T-helper 2 cell treated with Interferon-gamma antibody and Interleukin-4, amounts not matched to agents 5 μg/mL and 100 μg/mL, for 36 hours (primary cell): ENCODE measurements at regions not wholly inside any gene's neighbourhood (a gene's known extent, or its start where the extent isn't known, plus 50 kb on each side); places are given as distances from the start of the nearest gene placed in this dataset.

Source experiments
- DNase-seq: peaks from one replicate; pipeline ENCODE4 v3.0.0; 2021; ENCODE audit warnings: low spot score
- H3K27ac Mint-ChIP-seq: one replicate; pipeline ENCODE4 v1.8.0; 2021; ENCODE audit warnings: mild to moderate bottlenecking, mixed read lengths
- H3K27me3 Mint-ChIP-seq: one replicate; pipeline ENCODE4 v1.8.0; 2021; ENCODE audit warnings: low read depth, mixed read lengths
- H3K36me3 Mint-ChIP-seq: one replicate; pipeline ENCODE4 v1.8.0; 2021; ENCODE audit warnings: low read depth, mixed read lengths
- H3K4me1 Mint-ChIP-seq: one replicate; pipeline ENCODE4 v1.8.0; 2021; ENCODE audit warnings: low read depth, mixed read lengths
- H3K4me3 Mint-ChIP-seq: one replicate; pipeline ENCODE4 v1.8.0; 2022; ENCODE audit warnings: mild to moderate bottlenecking, moderate library complexity, mixed read lengths
- H3K9me3 Mint-ChIP-seq: one replicate; pipeline ENCODE4 v1.8.0; 2021; ENCODE audit warnings: mixed read lengths

GRCh38 chr2:122007577-122007976, 252.1 kb downstream of the TSN start:
- no peaks in the 10 kb centered on the region for H3K4me1 Mint-ChIP-seq
- no peaks in the 10 kb centered on the region for H3K27me3 Mint-ChIP-seq
- H3K4me3 Mint-ChIP-seq: no peak overlapping the region
- H3K27ac Mint-ChIP-seq: no peak overlapping the region
- no peaks in the 10 kb centered on the region for H3K9me3 Mint-ChIP-seq
- H3K36me3 Mint-ChIP-seq: no peaks in the 10 kb centered on the region
- DNase-seq: no peak

DNA sequence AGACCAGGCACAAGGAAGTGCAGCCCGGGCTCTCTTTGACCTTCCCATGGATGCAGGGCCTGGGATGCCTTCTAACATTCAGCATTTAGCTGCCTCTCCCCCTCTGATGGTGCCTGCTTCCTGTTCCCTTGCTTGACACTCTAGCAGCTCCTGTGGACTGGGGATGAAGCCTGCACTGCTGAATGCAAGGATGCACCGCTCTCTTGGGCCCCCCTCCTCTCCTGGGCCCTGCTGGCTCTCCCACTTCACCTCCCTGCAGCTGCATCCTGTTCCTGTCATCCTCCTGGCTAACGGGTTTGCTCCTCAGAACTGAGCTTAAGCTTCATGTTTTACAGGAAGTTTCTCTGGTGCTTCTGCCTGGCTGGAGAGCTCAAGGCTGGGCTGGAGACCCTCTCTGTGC, 254.1 kb downstream of the TSN start:
- Mint-ChIP-seq H3K27ac (no peak overlapping the region), H3K9me3 (no peaks in the 10 kb centered on the region), H3K27me3 (no peaks in the 10 kb centered on the region), H3K4me3 (no peak overlapping the region), H3K4me1 (no peaks in the 10 kb centered on the region), H3K36me3 (no peaks in the 10 kb centered on the region)
- no peak for DNase-seq

DNA sequence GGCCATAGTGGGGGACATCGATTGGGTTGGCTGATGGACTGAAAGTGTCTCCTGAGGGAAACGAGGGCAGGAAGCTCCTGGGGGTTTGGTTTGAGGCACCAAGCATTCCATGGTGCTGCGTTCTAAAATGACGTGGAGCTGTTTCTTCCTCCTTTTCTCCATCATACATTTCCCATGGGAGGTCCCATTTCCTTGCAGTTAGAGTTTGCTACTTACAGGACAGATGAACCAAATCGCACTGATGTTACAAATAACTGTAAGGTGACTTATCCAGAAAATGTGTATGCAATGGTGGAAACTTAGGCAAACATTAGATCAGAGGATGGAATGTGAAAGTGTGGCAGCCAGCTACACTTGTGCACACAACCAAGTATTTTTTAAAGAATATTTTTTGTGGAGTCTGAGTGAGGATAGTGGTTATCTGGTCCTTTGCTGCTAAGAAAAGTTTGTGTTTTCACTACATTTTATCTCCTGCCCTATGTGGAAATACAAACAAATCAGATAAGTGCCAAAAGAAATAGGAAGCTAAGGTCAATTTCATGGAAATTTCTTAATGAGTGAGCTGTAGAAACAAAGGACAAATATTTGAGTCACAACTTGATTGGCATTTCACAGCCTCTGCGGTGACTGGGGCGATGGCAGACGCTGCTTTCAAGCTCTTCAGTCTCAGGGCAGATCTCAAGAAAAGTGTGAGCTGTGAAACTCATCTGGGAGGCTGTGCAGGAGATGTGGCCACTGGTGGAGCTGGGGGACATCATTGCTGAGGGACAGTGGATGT, 256.2 kb downstream of the TSN start:
- Mint-ChIP-seq H3K27ac (no peak overlapping the region), H3K4me1 (no peaks in the 10 kb centered on the region), H3K27me3 (no peaks in the 10 kb centered on the region), H3K9me3 (no peaks in the 10 kb centered on the region), H3K36me3 (no peaks in the 10 kb centered on the region), H3K4me3 (no peak overlapping the region)
- no peak for DNase-seq

- Mint-ChIP-seq H3K36me3 (no peaks in the 10 kb centered on the region), H3K9me3 (no peaks in the 10 kb centered on the region), H3K27ac (no peak overlapping the region), H3K27me3 (peaks cover 3% of the 10 kb centered on the region), H3K4me1 (no peaks in the 10 kb centered on the region), H3K4me3 (no peak overlapping the region)
- no peak for DNase-seq
Observed at GRCh38 chr2:122018736-122019135, 263.3 kb downstream of the TSN start.

DNA sequence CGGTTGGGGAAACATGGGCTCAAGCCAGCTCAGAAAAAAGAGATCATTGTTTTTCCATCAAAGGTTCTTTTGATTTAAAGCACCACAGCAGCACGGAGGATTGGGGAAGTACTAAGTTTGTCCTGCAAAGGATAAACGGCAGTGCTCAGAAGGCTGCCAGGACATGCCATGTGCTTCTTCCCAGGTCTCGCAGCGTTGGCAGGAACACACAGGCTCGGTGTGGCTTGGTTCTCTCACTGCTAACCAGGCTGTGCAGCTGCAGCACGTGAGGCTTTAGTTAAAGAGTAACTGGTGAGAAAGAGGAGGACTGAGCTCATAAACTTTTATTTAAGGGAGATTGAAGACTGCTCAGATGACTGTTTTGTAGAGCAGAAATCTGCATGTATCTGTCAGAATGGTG, 264.3 kb downstream of the TSN start:
- H3K36me3 Mint-ChIP-seq: no peaks in the 10 kb centered on the region
- peaks cover 3% of the 10 kb centered on the region for H3K27me3 Mint-ChIP-seq
- no peaks in the 10 kb centered on the region for H3K9me3 Mint-ChIP-seq
- no peak overlapping the region for H3K4me3 Mint-ChIP-seq
- H3K4me1 Mint-ChIP-seq: no peaks in the 10 kb centered on the region
- DNase-seq: no peak
- H3K27ac Mint-ChIP-seq: no peak overlapping the region

- H3K27ac Mint-ChIP-seq: no peak overlapping the region
- no peaks in the 10 kb centered on the region for H3K36me3 Mint-ChIP-seq
- no peak for DNase-seq
- H3K4me1 Mint-ChIP-seq: no peaks in the 10 kb centered on the region
- H3K9me3 Mint-ChIP-seq: no peaks in the 10 kb centered on the region
- H3K4me3 Mint-ChIP-seq: no peak overlapping the region
- H3K27me3 Mint-ChIP-seq: peaks cover 3% of the 10 kb centered on the region
Observed at GRCh38 chr2:122020377-122020776, 264.9 kb downstream of the TSN start.

DNA sequence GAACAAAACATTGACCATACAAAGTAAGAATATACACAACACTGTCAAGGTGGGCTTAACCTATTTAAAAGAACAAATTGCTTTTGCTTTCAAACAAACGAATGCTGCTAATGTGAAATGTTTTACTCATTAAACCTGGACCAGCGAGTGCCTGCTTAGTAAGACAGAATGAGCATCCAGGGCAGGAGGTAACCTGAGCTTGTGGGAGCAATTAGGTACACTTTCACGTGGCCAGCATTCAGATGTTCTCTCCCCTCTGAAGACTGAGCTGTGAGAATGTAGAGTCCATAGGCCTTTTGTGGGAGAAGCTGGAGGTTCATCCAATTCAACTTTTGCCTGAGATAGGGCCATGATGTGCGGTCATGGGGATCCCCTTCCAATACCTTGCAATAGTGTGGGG, 266.5 kb downstream of the TSN start:
- no peaks in the 10 kb centered on the region for H3K4me1 Mint-ChIP-seq
- H3K9me3 Mint-ChIP-seq: no peaks in the 10 kb centered on the region
- peaks cover 3% of the 10 kb centered on the region for H3K27me3 Mint-ChIP-seq

GRCh38 chr2:122022531-122022930, 267.1 kb downstream of the TSN start:
- Mint-ChIP-seq H3K36me3 (no peaks in the 10 kb centered on the region), H3K27ac (no peak overlapping the region), H3K4me1 (no peaks in the 10 kb centered on the region), H3K27me3 (peaks cover 3% of the 10 kb centered on the region), H3K4me3 (no peak overlapping the region), H3K9me3 (no peaks in the 10 kb centered on the region)
- no peak for DNase-seq

More for the DNA sequence above, 266.5 kb downstream of the TSN start:
- no peaks in the 10 kb centered on the region for H3K36me3 Mint-ChIP-seq
- DNase-seq: no peak
- H3K4me3 Mint-ChIP-seq: no peak overlapping the region
- H3K27ac Mint-ChIP-seq: no peak overlapping the region

DNA sequence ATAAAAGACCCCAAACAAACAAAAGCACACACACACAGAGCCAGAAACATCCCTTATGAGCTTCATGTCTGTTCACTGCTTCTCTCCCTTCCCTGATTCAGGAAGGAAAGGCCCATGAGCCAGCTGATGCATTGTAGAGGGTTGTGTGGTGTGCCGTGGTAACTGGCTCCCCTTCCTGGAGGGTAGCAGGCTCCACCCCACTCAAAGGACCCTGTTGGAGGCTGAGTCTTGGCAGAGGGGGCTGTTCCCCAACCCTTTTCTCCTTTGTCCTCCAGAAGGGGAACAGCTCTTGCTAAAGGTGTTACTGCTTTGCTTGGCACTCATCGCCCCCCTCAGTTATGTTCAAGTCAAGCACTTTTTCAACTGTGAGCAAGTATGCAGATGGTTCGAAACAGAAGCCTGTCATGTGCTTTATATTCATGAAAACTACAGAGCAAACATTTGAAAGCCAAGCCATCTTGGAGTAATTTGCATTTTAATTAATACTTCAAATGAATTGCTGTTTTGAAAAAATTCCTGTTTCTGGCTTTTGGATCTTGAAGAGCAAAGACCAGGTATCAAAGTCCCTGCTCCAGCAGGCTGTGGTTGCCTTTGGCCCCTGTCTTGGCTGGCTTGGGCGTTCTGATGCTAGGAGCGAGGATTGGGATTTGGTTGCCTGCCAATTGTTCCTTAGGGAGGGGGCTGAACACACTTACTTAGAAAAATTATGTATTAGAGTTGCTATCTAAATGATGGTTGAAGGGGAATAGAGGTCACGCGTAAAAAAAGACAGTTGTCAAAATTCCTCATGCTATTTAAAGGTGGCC, 267.8 kb downstream of the TSN start:
- Mint-ChIP-seq H3K27me3 (peaks cover 3% of the 10 kb centered on the region), H3K4me1 (no peaks in the 10 kb centered on the region), H3K4me3 (no peak overlapping the region), H3K27ac (no peak overlapping the region), H3K36me3 (no peaks in the 10 kb centered on the region), H3K9me3 (no peaks in the 10 kb centered on the region)
- DNase-seq: no peak

- H3K36me3 Mint-ChIP-seq: no peaks in the 10 kb centered on the region
- H3K27ac Mint-ChIP-seq: no peak overlapping the region
- no peak for DNase-seq
- H3K27me3 Mint-ChIP-seq: peaks cover 2% of the 10 kb centered on the region
- no peak overlapping the region for H3K4me3 Mint-ChIP-seq
- H3K9me3 Mint-ChIP-seq: no peaks in the 10 kb centered on the region
- peaks cover 4% of the 10 kb centered on the region for H3K4me1 Mint-ChIP-seq
Observed at GRCh38 chr2:122027510-122028217, 272.2 kb downstream of the TSN start.

- H3K4me1 Mint-ChIP-seq: peaks cover 7% of the 10 kb centered on the region
- H3K27me3 Mint-ChIP-seq: peaks cover 2% of the 10 kb centered on the region
- no peaks in the 10 kb centered on the region for H3K36me3 Mint-ChIP-seq
- no peak for DNase-seq
- H3K27ac Mint-ChIP-seq: no peak overlapping the region
- H3K4me3 Mint-ChIP-seq: no peak overlapping the region
- H3K9me3 Mint-ChIP-seq: no peaks in the 10 kb centered on the region
Observed at GRCh38 chr2:122028371-122029100, 273.1 kb downstream of the TSN start.

GRCh38 chr2:122029456-122029855, 274.0 kb downstream of the TSN start:
- Mint-ChIP-seq H3K36me3 (no peaks in the 10 kb centered on the region), H3K27ac (no peak overlapping the region), H3K27me3 (peaks cover 2% of the 10 kb centered on the region), H3K9me3 (no peaks in the 10 kb centered on the region), H3K4me1 (peaks cover 7% of the 10 kb centered on the region), H3K4me3 (no peak overlapping the region)
- DNase-seq: no peak

DNA sequence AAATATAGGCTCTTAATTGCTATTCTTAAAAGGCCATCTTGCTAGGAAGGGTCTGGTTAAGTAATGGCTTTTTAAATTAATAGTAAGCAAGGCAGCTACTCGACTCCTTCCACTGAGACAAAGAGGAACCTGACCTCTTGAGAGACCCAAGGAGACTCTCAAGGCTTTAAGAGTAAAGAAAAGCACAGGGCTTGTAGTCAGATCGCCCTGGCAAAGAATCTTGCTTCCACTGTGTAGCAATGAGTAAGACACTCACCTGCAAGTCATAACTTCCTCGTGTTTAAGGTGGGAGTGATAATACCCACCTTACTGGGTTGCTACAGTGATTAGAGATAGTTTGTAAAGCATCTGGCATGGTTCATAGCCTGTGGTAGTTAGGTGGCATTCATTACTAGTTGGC, 274.5 kb downstream of the TSN start:
- Mint-ChIP-seq H3K36me3 (no peaks in the 10 kb centered on the region), H3K4me1 (peaks cover 7% of the 10 kb centered on the region), H3K9me3 (no peaks in the 10 kb centered on the region), H3K27ac (no peak overlapping the region), H3K4me3 (no peak overlapping the region), H3K27me3 (peaks cover 2% of the 10 kb centered on the region)
- DNase-seq: no peak
